ENCODE measurements at regions not wholly inside any gene's neighbourhood (a gene's known extent, or its start where the extent isn't known, plus 50 kb on each side); places are given as distances from the start of the nearest gene placed in this dataset.

DNA sequence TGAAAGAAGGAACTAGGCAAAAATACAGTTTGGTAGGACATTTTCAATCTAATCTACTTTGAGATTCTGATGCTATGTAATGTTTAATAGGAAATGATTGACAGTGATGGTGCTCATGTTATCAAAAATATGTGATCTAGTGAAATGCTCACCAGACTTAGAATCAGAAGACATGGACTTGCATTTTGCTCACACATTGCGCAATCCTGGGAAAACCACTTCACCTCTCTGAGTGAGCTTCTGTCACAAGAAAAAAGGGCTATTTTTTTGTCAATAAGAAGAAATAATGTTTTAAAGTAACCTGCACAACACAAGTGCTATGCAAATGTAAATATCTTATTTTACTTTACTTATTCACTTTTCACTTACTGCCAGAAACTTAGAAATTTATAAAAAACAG is 380.9 kb upstream of the HTR2A start:
- no peak overlapping the region for H3K4me3 ChIP-seq (ENCODE audit: low read depth, low read length)
- no peak for TF ChIP-seq CTCF (IDR thresholded peaks at IDR 0.05; ENCODE audit: borderline replicate concordance, insufficient read depth, low read depth, low read length)

DNA sequence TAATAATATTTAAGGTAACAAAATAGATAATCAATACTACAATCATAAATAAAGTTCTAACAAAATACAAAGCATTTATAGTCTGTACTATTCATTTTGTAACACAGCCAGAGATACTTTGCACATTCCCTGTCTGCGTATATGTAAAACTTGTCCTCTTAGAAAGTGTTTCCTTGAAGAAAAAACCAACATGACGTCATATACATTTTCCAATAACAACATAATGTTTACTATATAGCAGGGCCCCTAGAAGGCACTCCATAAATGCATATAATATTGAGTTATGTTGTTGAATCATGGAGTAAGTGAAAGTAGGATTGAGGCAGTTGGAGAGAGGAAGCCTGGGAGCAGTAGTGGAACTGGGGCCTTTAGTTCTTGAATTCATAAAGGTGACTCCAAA is 371.4 kb upstream of the HTR2A start:
- no peak overlapping the region for H3K4me3 ChIP-seq (ENCODE audit: low read depth, low read length)
- no peak for TF ChIP-seq CTCF (IDR thresholded peaks at IDR 0.05; ENCODE audit: borderline replicate concordance, insufficient read depth, low read depth, low read length)

DNA sequence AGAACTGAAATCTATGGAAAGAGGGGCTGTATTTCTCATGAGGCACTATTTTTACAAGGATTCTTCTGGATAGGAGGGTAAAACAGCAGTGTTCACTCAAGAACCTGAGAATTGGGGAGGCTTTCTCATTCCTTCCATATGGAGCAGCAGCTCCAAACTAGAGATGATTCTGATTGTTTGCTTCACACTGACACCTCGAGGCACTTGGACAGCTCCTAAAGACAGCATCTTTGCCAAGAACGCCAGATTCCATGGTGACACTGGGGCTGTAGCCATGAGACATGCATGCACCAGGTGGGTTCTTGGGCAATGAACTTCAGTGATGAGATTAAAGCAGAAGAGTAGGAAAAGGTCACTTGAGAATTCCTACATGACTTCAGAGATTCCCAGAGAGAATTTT is 361.5 kb upstream of the HTR2A start:
- TF ChIP-seq CTCF (IDR thresholded peaks at IDR 0.05; ENCODE audit: borderline replicate concordance, insufficient read depth, low read depth, low read length) = no peak

GRCh38 chr13:47256618-47257017 is 359.8 kb upstream of the HTR2A start:
- TF ChIP-seq CTCF (IDR thresholded peaks at IDR 0.05; ENCODE audit: borderline replicate concordance, insufficient read depth, low read depth, low read length) = no peak
- H3K4me3 ChIP-seq (ENCODE audit: low read depth, low read length) = no peak overlapping the region

More for the DNA sequence above, 361.5 kb upstream of the HTR2A start:
- H3K4me3 ChIP-seq (ENCODE audit: low read depth, low read length) = no peak overlapping the region

DNA sequence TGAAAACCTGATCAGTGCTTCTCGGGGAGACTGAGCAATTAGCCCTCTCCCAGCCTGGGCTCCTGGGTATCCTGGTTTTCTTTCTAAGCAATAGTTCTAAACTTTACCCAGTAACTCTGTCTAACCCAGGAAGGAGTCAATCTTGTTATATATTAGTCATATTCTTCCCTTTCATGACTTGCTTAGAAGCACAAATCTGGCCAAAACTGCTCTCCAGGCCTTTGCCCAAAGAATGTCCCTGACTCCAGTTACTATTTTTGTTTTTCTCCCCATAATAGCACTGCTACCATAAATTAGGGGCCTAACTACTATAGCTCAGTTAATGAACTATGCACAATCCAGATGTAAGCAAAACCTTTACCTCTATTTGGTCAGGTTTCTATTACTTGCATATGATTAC is 355.8 kb upstream of the HTR2A start:
- no peak overlapping the region for H3K4me3 ChIP-seq (ENCODE audit: low read depth, low read length)
- TF ChIP-seq CTCF (IDR thresholded peaks at IDR 0.05; ENCODE audit: borderline replicate concordance, insufficient read depth, low read depth, low read length) = no peak

DNA sequence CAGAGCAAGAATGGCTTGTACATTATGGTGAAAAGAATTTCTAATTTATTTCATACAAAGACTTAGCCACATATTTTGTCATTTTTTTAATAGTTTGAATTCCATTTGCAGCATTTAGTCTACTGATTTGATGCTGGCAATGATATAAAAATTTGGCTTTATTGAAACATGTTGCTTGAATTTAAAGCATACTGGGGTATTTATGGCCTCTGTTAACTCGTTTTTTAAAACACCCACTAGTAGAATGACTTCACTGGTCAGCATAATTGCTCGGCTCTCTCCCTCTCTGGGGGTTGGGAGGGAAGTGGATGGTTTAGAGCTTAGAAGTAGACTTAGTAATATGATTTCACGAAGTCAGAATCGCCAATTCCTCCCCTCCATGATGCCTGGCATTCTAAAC is 354.9 kb upstream of the HTR2A start:
- TF ChIP-seq CTCF (IDR thresholded peaks at IDR 0.05; ENCODE audit: borderline replicate concordance, insufficient read depth, low read depth, low read length) = no peak
- H3K4me3 ChIP-seq (ENCODE audit: low read depth, low read length) = no peak overlapping the region

DNA sequence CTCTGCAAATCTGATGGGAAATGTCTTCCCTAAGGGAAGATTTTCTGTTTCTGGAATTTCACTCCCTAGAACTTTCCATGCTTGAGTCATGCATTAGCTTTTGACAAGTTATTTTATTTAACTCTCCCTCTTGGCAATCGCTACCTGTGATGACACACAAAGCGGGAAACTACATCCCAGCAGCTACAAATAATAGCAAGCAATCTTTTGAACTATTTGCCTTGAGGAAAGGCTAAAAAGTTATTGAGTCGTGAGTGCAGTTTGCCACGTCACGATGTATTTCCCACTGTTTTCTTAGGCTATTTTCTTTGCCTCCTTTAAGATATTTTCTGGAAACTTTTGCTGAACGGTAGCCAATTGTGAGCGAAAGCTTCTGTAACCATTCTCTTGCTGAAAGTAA is 353.3 kb upstream of the HTR2A start:
- no peak overlapping the region for H3K4me3 ChIP-seq (ENCODE audit: low read depth, low read length)
- TF ChIP-seq CTCF (IDR thresholded peaks at IDR 0.05; ENCODE audit: borderline replicate concordance, insufficient read depth, low read depth, low read length) = no peak

Data from GM12875 (cell line).